ENCODE measurements at regions not wholly inside any gene's neighbourhood (a gene's known extent, or its start where the extent isn't known, plus 50 kb on each side); places are given as distances from the start of the nearest gene placed in this dataset.

DNA sequence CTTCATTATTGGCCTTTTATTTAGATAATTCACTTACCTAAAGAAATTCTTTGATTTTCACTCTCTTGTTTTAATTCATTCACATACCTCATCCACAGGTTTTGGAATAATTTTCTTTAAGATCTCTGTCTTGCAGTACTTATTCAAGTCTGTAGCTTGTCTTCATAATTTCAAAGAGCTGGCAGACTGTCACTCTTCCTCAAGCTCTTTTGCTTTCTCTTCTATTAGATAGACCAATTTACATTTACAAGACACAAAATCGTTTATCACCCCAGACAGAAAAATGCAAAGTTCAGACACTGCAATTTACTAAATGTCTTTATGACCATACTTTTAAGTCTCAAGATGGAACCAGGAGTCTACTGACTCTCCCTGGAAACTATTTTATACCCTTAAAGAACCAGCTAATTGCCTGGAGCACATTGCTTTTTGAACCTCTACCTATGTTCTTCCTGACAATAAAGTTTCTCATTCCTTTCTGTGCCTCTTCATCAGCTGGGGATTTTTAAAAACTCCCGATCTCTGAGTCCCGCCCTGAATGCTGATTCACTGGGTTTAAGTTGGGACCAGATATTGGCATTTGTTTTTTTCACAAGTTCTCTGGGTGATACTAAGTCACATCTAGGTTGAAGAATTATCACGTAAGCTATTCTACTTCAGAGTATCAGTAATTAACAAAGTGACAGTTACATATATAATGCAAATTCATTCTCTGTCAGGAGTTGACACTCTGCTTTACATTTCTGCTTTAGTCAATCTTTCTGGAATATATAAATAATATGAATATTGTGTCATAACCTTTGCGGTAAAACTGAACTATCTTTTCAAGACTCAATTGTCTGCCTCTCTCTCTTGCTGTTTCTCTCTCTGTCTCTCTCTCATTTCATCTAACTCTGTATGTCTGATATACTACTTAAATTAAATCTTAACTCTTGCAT lies 196.4 kb downstream of the PCDH7 start:
- intact Hi-C loops (cut with DNase I) = no loop called here
- DNase-seq (no peak), ATAC-seq (ENCODE audit: poor library complexity) (no peak)

DNA sequence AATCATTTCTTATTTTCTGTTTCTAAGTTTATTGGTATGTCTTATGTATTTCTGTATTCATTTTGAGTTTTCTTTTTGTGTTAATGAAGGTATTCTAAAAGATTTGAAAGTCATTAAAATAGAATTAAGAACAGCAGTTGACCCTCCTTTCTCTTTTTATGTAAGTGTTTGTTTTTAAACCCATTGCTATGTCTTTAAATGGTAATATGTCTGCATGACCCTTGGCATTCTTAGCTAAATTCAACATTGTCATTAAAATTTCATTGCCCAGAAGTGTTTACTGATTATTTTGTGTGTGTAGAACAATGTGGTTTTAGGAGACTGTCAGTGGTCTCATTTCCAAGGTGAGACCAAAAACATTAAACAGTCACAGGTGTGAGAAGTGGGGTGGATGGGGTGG lies 197.8 kb downstream of the PCDH7 start:
- DNase-seq (no peak), ATAC-seq (ENCODE audit: poor library complexity) (no peak)
- intact Hi-C loops (cut with DNase I) = no loop called here

DNA sequence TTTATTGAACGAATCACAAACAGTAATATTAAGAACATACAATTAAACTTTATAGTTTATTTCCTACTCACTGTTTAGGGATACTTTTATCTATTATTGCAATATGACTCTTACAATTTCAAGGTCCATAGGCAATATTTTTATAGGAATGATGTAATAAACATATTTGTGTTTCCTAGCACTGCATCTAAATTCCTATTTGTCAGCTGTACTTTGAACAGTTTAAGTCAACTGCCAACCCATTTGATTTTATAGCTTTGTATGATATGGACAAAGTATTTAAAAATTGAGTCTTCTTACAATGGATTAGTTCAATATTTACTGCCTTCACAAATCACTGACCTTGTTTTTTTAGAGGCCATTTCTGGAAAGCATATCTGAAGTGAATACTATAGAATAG lies 199.3 kb downstream of the PCDH7 start:
- ATAC-seq (ENCODE audit: poor library complexity) (no peak), DNase-seq (no peak)
- intact Hi-C loops (cut with DNase I) = no loop called here

DNA sequence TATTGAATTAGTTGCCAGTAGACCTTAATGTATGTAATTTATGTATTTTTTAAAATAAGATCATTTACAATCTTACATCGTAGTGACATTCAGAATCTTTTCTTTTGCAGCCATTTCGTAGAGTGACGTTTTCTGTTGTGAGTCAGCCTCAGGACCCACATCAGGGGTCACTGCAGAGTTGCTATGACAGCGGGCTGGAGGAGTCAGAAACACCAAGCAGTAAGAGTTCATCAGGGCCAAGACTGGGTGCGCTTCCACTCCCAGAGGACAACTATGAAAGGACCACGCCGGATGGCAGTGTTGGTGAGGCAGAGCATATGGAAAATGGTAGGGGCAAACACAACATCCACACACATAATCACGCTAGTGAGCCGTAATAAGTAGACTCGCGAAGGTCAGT lies 199.9 kb downstream of the PCDH7 start:
- intact Hi-C loops (cut with DNase I) = no loop called here
- DNase-seq (no peak), ATAC-seq (ENCODE audit: poor library complexity) (no peak)

- intact Hi-C loops (cut with DNase I) = no loop called here
- ATAC-seq (ENCODE audit: poor library complexity) (no peak), DNase-seq (no peak)
Measured at GRCh38 chr4:30922625-30923024, 202.5 kb downstream of the PCDH7 start.

DNA sequence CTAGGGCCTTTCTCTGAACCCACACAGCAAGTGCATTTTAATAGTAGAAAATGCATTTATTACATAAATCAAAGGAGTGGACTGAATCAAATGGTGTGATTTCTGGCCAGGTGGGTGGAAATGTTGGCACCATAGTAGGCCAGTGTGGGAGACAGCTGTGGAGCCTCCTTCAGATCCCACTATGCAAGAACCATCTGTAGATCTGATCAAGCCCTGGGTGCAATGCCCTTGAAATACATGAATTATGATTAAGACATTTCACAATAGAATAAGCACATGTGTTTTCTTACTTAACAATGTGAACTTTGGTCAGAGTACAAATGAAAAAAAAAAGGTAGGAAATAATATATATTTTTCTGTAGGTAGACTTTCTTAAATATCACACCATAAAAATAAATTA lies 204.3 kb downstream of the PCDH7 start:
- no peak for DNase-seq
- intact Hi-C loops (cut with DNase I) = no loop called here

DNA sequence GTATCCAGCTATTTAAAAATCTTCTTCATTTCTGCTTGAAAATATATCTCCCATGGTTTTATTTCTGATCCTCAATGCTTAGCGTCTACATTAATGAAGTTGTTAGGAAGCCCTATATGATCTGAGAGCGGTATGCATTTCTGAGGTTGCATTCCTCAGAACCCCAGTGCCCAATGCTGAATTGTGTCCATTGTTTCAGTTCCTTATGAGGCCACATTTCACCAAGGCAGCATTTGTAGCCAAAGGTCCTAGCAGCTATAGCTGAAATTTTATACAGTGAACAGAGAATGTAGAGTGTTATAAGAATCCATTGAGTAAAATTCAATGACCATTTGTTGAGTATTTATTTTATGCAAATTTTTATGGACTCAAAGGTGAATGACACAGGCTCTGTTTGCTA lies 209.5 kb downstream of the PCDH7 start:
- ATAC-seq (ENCODE audit: poor library complexity) (no peak), DNase-seq (no peak)
- intact Hi-C loops (cut with DNase I) = no loop called here

More for the DNA sequence above, 204.3 kb downstream of the PCDH7 start:
- ATAC-seq (ENCODE audit: poor library complexity) = no peak

DNA sequence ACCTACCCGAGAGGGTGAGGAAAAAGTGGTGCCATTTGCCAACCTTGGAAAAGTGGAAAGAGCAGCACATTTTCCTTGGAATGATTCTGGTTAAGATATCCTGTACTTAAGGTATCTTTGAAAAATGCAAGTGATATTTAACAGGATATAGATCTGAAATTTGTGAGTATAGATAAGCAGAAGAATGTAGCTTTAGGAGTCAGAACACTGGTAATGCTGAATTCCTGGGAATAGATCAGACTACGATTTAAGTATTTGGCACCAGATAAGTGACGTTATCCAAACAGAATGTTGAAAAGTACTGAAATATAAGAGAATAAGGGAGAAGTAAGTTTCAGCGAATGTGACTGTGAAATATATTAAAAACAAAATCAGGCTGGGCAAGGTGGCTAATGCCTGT lies 210.1 kb downstream of the PCDH7 start:
- ATAC-seq (ENCODE audit: poor library complexity) (no peak), DNase-seq (no peak)
- intact Hi-C loops (cut with DNase I) = no loop called here

- intact Hi-C loops (cut with DNase I) = no loop called here
- DNase-seq (no peak), ATAC-seq (ENCODE audit: poor library complexity) (no peak)
Measured at GRCh38 chr4:30932581-30932980, 212.4 kb downstream of the PCDH7 start.

GRCh38 chr4:30939069-30939468 lies 218.9 kb downstream of the PCDH7 start:
- no peak for DNase-seq
- intact Hi-C loops (cut with DNase I) = no loop called here
- peak; percentile 51 for ATAC-seq (ENCODE audit: poor library complexity)

DNA sequence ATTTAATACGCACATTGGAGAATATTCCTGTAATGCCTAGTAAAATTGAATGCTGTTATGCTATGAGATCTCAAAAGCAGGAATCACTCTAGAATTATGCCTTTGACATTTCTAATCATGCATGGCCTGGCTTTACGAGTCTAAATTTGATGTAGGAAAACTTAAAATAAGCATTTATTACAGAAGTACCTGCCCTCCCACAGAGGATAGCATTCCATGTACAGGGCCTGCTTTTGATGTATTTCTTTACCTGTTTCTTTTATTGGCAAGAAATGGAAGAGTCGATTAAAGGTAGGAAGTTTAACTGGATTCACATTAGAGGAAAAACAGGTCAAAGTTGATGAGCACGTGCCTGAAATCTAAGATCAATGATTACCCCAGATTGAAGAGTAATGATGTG lies 219.5 kb downstream of the PCDH7 start:
- ATAC-seq (ENCODE audit: poor library complexity) (no peak), DNase-seq (no peak)
- intact Hi-C loops (cut with DNase I) = no loop called here

DNA sequence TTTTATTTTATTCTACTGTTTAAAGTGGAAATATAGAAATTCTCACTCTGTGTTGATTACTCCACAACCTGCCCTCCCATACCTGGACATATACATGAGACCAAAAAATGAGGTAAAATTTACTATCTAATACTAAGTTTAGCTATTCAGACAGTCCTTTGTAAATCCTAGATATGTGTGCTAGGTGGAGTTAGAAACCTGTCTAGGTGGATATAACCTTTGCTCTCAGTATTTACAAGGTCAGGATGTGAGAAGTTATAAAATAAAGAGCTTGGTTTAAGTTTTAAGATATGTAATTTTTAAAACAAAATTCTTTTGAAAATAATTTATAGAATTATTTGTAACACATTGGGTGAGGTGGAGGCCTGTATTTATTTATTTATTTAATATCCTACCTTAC lies 221.5 kb downstream of the PCDH7 start:
- DNase-seq (no peak), ATAC-seq (ENCODE audit: poor library complexity) (no peak)
- intact Hi-C loops (cut with DNase I) = no loop called here

DNA sequence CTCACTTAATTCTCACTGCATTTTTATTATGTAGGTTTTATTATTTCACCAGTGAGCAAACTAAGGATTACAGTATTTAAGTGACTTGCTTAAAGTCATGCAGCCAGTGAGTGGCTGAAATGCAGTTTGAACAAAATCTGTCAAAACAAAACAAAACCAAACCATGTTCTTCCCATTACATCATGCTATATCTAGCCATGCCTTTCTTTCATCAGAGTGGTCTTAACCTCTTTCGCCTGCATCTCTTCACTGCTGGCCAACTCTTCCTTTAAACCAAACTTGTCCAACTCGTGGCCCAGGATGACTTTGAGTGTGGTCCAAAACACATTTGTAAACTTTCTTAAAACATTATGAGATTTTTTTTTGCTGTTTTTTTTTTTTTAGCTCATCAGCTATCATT lies 223.2 kb downstream of the PCDH7 start:
- intact Hi-C loops (cut with DNase I) = no loop called here
- no peak for ATAC-seq (ENCODE audit: poor library complexity)

GRCh38 chr4:30945586-30945985 lies 225.4 kb downstream of the PCDH7 start:
- intact Hi-C loops (cut with DNase I) = no loop called here
- DNase-seq (no peak), ATAC-seq (ENCODE audit: poor library complexity) (peak; percentile 56)

More for the DNA sequence above, 223.2 kb downstream of the PCDH7 start:
- no peak for DNase-seq

- no peak for ATAC-seq (ENCODE audit: poor library complexity)
- intact Hi-C loops (cut with DNase I) = no loop called here
- no peak for DNase-seq
Measured at GRCh38 chr4:30946288-30946687, 226.1 kb downstream of the PCDH7 start.

- DNase-seq (no peak), ATAC-seq (ENCODE audit: poor library complexity) (no peak)
- intact Hi-C loops (cut with DNase I) = no loop called here
Measured at GRCh38 chr4:30948653-30949052, 228.5 kb downstream of the PCDH7 start.

DNA sequence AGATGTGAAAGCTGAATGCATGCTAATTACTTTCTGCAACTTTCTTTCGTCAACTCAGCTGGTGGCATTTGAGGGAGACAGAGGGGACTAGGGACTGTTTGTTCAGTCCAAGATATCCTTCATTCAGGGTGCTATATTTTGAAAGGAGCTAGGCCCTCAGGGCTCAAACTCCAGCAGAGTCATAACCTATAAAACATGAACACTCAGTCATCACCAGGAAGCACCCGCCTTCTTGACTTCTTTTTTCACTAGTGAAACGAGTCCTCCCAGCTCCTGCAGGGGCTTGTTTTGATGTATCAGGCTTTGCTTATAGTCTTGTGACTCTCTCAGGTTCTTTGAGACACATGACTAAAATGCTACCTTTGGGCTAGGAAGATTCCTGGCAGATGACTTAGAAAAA lies 230.6 kb downstream of the PCDH7 start:
- DNase-seq (no peak), ATAC-seq (ENCODE audit: poor library complexity) (no peak)
- intact Hi-C loops (cut with DNase I) = no loop called here

DNA sequence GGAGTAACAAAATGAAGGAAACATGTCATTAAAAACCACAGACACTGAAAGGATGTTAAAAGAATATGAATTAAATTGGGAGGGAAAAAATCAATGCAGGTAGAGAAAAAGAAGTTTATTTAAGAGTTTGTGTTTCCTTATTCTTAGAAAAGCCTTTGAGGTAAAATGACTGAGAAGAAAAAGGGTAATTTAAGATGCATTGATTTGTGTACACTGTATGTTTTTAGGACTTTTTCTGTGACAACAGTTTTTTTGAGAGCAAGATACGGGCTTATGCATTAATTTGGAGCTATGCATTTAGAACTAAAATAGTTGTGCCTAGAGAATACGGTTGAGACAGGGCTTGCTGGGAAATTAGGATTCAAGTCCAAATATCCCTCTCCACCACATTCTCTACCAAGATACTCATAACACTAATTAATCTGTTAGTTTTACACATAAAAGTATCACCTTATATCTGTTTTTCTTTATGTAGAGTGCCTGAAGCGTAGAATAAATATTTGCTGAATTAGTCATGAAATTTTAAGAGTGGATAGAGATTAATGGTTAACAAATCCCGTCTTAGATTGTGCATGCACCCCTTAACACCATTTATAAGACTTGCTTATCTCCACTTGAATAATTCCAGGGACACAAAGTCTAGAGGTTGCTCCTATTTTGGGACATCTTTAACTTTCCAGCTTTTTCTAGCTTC lies 232.5 kb downstream of the PCDH7 start:
- intact Hi-C loops (cut with DNase I) = no loop called here
- DNase-seq = no peak
- no peak for ATAC-seq (ENCODE audit: poor library complexity)

DNA sequence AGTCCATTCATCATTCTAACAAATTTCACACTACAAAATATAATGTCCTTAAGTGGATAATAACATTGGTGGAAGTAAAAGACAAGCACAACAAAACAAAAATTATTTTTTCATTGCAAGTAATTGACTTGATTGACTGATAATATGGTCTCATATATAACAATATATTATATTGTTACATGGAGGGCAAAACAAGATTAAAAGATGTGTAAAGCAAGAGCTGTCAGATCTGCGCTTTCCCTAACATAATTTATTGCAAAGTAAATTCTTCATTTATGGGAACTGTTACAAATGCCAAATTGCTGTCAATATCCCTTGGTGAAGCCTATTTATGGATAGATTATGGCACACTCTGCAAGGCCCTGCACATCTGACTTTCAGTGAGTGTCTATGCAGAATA lies 233.6 kb downstream of the PCDH7 start:
- no peak for ATAC-seq (ENCODE audit: poor library complexity)
- intact Hi-C loops (cut with DNase I) = no loop called here

GRCh38 chr4:30956916-30957315 lies 236.7 kb downstream of the PCDH7 start:
- no peak for ATAC-seq (ENCODE audit: poor library complexity)
- DNase-seq = no peak
- intact Hi-C loops (cut with DNase I) = no loop called here

More for the DNA sequence above, 233.6 kb downstream of the PCDH7 start:
- no peak for DNase-seq
